ENCODE measurements at regions not wholly inside any gene's neighbourhood (a gene's known extent, or its start where the extent isn't known, plus 50 kb on each side); places are given as distances from the start of the nearest gene placed in this dataset.

DNA sequence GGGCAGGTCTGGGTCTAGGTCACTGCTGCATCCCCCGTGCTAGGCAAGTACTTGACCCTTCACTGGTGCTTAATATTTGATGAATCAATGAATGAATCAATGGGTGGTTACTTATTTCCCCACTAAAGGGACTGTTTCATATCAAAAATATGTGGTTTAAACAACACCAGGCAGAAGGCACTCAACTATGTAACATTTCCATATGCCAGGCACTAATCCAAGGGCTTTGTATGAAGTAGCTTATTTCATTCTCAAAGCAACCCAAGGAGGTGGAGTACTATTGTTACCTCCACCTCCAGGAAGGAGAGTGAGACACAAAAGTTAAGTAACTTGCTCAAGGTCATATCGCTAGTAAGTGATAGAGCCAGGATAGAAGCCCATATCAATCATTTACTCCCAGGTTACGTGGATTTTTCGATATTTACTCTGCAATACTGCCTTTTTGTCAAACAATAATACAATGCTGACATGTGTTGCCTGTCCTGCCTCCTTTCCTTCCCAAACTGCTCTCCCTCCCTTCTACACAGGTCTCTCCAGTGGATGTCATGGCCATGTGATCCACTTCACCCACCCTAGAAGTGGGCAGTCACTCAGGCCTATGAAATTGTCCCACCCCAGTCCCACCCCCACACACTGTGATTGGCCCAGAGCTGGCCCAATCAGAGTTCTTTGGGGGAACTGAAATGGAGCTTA is 142.8 kb downstream of the ETS2 start:
- TF ChIP-seq GATA3 (IDR thresholded peaks at IDR 0.05; ENCODE audit: low read depth, low read length) (no peak), GATA2 (IDR thresholded peaks at IDR 0.05; ENCODE audit: low read depth, low read length) (no peak)

DNA sequence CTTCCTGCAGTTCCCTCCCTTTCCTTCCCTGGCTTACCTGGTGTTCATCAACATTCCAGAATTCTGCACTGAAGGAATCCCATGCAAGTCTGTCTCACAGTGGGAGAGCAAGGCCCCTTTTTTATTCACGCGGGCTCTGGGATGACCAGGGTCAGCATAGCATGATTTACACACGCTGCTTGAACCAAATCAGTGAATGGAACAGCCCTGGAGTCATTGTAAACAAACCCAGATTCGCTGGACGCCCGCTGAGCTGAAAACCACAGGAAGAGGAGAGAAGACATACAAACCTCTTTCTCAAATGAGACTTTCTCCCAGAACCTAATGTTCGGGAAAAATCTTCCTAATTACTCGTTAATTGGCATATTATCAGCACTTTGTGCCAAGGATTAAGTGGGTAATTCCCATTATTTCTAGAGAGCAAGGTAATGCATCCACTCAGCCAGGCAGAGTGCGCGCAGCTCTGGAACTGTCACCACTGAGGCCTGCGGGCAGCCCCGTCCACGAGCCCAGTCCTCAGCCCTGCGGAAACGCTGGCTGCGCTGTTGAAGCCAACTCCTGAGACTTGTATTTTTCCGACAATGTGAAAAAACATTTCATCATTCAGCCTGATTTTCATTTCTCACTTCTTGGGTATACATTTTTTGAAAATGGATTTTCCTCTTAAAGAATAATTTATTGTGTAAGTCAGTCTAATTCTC is 140.0 kb downstream of the ETS2 start:
- no peak for TF ChIP-seq GATA2 (IDR thresholded peaks at IDR 0.05; ENCODE audit: low read depth, low read length)
- TF ChIP-seq GATA3 (IDR thresholded peaks at IDR 0.05; ENCODE audit: low read depth, low read length): no peak

DNA sequence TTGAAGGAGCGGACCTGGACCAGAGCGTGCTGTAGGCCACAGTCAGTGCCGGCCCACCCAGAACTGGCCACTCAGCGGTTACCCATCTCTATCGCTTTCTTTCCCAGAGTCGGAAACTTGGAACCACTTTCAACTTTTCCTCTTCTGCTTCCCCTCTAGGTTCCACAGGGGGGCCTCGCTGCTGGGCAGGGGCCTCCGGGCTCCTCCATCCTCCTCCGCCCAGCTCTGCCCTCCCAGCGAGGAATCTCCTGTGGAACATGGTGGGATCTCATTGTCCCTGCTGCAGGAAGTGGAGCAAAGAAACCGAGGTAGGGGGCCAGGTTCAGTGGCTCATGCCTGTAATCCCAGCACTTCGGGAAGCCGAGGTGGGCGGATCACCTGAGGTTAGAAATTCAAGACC is 139.2 kb downstream of the ETS2 start:
- TF ChIP-seq GATA2 (IDR thresholded peaks at IDR 0.05; ENCODE audit: low read depth, low read length): no peak
- TF ChIP-seq GATA3 (IDR thresholded peaks at IDR 0.05; ENCODE audit: low read depth, low read length): no peak

DNA sequence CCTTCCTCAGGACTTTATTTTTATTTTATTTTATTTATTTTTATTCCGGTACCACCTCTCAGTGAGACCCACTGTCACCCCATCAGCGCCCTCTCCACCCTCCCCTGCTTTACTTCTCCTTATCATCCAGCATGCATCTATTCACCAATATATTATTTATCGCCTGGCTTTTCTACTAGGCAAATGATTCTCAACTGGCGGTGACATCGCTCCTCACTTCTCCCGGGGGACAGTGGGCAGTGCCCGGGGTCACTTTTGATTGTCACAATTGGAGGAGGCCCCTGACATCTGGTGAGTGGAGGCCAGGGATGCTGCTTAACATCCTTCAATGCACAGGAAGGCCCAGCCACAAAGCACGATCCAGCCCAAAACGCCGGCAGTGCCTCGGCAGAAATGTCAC is 138.7 kb downstream of the ETS2 start:
- TF ChIP-seq GATA2 (IDR thresholded peaks at IDR 0.05; ENCODE audit: low read depth, low read length): no peak
- TF ChIP-seq GATA3 (IDR thresholded peaks at IDR 0.05; ENCODE audit: low read depth, low read length): no peak

DNA sequence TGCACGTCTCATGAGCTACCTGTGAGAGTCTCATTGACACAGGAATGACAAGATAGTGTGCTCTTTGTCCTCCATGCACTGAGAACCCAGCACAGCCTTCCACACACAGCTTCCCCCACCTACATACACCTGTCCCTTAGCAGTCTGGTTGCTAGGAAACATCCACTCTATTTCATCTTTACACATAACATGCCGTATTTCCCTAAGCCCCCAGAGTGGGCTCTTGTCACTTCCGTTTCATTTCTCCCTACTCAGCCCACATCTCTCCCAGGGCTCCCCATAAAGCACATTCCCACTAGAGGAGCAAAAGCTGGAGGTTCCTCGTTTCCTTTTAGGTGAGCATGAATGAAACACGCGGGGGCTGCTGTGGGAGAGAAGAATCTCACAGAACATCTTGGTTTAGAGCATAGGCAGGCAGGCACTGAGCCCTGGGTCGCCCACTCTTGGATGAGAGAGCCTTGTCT is 137.1 kb downstream of the ETS2 start:
- TF ChIP-seq GATA2 (IDR thresholded peaks at IDR 0.05; ENCODE audit: low read depth, low read length): no peak
- TF ChIP-seq GATA3 (IDR thresholded peaks at IDR 0.05; ENCODE audit: low read depth, low read length): no peak

DNA sequence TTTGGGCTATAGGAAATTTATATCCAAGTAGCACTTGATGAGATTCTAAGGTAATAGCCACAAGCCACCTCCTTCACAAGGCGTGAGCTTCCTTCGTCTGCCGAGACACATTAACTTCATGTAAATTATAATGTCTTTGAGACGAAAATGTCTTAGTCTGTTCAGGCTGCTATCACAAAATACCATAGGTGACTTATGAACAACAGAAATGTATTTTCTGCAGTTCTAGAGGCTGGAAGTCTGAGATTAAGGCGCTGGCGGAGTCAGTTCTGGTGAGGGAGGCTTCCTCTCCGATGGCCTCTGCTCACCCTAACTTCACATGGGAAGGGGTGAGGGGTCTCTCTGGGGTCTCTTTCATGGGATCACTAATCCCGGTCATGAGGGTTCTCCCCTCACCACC is 133.0 kb downstream of the ETS2 start:
- no peak for TF ChIP-seq GATA3 (IDR thresholded peaks at IDR 0.05; ENCODE audit: low read depth, low read length)

DNA sequence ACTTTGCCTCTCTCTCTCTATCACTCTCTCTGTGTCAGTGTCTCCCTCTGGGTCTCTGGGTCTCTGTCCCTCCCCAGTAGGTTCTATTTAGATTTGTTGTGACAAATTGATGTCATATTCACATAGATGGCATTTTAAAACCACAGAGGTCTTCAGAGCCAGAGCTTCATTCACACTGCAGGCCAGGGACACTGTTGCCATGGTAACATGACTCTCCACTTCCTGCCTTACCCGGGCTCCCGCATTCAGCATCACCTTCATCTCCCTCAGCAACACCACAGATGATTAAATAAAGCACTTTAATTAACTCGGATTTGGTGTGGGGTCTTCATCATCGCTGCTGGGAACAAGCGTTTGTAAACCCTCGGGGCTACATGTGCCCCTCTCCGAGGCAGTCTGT is 132.6 kb downstream of the ETS2 start:
- TF ChIP-seq GATA3 (IDR thresholded peaks at IDR 0.05; ENCODE audit: low read depth, low read length) (no peak), GATA2 (IDR thresholded peaks at IDR 0.05; ENCODE audit: low read depth, low read length) (no peak)

DNA sequence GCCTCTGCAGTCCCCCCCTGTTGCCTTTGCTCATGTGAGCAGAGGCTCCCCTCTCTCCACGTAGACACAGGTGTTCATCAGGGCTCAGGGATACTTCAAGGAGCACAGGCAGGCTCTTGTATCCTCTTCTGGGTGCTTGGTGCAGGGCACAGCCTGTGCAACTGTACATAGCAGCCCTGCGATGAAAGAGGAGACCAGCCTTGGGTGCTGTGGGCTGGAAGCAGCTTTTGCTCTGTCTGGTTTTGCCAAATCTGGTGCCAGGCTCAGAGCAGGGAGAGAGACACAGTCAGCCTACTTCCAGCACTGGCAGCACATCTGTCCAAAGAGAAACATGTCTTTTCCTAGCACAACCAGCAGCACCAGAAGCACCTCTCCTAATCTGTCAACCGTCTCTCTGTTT is 132.1 kb downstream of the ETS2 start:
- TF ChIP-seq GATA2 (IDR thresholded peaks at IDR 0.05; ENCODE audit: low read depth, low read length): no peak
- TF ChIP-seq GATA3 (IDR thresholded peaks at IDR 0.05; ENCODE audit: low read depth, low read length): no peak

DNA sequence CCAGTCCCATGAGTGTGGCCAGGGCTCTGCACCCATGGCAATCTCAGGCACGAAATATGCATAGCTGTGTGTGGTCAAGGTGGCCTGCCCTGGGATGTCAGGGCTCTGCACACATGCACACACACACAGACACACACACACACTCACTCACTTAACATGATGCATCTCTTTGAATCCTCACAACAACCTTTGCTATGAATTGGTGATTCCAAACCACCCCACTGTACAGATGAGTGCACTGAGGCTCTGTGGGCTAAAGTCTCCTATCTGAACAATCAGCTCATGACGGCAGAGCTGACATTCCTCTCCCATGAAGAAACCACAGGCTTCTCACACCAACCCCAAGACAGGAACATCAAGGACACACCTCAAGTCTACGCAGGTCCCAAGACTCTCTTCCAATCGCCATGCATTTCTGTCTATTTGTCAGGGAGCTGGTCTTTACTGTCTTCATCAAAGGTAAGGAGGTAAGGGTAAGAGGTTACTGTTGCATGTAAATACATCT is 131.6 kb downstream of the ETS2 start:
- TF ChIP-seq GATA2 (IDR thresholded peaks at IDR 0.05; ENCODE audit: low read depth, low read length): no peak
- no peak for TF ChIP-seq GATA3 (IDR thresholded peaks at IDR 0.05; ENCODE audit: low read depth, low read length)

DNA sequence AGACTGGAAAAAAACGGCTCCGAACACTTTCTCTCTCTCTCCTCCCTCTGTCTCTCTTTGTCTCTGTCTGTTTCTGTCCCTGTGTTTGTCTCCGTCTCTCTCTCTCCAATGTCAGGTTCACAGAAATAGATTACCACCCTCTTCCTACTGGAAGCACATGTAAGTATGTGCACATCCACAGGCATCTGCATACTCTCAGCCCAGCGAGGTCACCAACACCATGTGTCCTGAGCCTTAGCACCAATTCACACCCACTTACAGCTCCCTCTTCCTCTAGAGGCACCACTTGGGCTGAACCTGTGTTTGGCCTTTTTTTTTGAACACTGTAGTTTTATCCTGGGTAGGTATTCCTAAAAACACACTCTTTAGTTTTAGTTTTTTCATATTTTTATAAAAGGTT is 130.5 kb downstream of the ETS2 start:
- TF ChIP-seq GATA3 (IDR thresholded peaks at IDR 0.05; ENCODE audit: low read depth, low read length) (no peak), GATA2 (IDR thresholded peaks at IDR 0.05; ENCODE audit: low read depth, low read length) (no peak)

DNA sequence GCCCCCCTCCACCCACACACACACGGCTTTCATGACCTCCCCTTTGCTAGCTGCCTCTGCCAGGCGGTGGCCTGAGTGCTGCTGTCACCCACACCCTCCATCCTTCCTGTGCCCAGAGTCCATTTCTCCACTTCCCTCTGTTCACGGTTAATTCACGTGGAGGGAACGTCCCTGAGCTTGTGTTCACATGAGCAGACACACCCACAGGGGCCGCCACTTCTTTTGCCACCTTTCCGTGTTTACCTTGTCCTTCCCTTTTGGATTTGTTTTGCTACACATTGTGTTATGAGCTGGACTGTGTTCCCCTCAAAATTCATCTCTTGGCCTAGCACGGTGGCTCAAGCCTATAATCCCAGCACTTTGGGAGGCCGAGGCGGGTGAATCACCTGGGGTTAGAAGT is 128.0 kb downstream of the ETS2 start:
- TF ChIP-seq GATA2 (IDR thresholded peaks at IDR 0.05; ENCODE audit: low read depth, low read length) (no peak), GATA3 (IDR thresholded peaks at IDR 0.05; ENCODE audit: low read depth, low read length) (no peak)

DNA sequence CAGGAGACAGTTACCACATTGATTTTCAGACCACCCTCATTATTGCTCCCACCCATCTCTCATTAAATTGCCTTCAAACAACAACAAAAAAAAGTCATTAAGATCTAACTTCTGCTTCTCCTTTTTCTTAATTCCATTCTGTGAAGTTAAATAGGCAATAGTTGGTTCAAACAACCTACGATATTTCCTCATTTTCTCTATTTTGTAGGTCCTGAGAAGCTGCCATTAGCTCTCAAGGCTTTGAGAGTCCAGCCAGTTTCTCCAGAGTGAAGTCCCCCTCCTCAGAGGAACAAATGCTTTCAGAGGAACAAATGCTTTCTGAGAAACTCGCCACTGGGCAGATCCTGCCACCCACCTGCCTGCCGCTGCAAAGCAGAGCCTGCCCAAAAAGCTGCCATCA is 125.6 kb downstream of the ETS2 start:
- TF ChIP-seq GATA2 (IDR thresholded peaks at IDR 0.05; ENCODE audit: low read depth, low read length): no peak
- TF ChIP-seq GATA3 (IDR thresholded peaks at IDR 0.05; ENCODE audit: low read depth, low read length): no peak

DNA sequence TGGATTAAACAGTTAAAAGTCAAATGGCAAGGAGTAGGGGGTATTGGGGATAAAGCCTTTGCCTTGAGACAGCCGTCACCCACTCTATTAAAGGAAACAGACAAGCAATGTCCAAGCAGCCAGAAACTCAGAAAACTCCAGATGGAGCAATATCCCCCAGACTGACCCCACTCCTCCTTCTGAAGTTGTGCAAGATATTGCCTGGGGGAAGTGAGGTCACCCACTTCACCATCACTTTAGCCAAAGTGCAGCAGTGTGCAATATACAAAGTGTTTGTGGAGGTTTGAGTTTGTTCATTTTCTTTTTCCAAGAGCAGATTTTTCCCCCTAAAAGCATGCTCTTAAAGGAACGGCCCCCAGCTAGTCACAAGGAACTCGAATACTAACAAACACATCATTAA is 125.1 kb downstream of the ETS2 start:
- no peak for TF ChIP-seq GATA3 (IDR thresholded peaks at IDR 0.05; ENCODE audit: low read depth, low read length)
- no peak for TF ChIP-seq GATA2 (IDR thresholded peaks at IDR 0.05; ENCODE audit: low read depth, low read length)

DNA sequence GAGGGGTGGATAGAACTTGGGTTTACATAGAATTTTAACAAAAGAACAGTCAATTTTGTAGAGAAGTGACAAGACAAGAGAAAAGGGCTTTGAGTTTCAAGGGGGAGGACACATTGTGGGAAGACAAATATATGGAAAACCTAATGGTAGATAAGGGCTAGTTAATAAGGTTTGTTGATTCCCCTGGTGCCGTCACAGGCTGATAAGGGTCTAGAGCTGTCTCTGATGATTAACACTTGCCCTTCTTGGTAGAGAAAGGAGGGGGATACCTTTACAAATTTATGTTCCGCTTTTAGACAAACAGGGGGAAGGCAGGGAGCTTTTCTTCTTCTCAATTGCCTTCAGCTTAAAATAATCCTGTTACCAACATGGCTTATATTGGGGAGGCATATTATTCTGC is 124.3 kb downstream of the ETS2 start:
- TF ChIP-seq GATA3 (IDR thresholded peaks at IDR 0.05; ENCODE audit: low read depth, low read length) (no peak), GATA2 (IDR thresholded peaks at IDR 0.05; ENCODE audit: low read depth, low read length) (no peak)

DNA sequence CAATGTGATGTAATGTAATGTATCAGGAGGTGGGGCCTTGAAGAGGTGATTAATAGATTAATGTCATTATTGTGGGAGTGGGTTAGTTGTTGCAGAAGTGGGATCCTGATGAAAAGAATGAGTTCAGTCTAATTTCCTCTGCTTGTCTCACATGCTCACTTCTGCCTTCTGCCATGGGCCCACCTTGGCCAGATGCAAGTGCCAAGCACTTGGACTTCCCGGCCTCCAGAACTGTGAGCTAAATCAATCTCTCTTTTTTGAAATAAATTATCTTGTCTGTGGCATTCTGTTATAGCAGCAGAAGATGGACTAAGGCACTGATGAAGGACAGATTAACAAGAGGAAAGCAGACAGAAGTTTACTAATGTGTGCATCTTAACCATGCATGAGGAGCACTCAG is 123.9 kb downstream of the ETS2 start:
- TF ChIP-seq GATA3 (IDR thresholded peaks at IDR 0.05; ENCODE audit: low read depth, low read length) (no peak), GATA2 (IDR thresholded peaks at IDR 0.05; ENCODE audit: low read depth, low read length) (no peak)

All from SH-SY5Y (cell line).